ENCODE measurements at regions not wholly inside any gene's neighbourhood (a gene's known extent, or its start where the extent isn't known, plus 50 kb on each side); places are given as distances from the start of the nearest gene placed in this dataset.

- no peak for ATAC-seq
- BruUV-seq (replicated peaks), result no TSS peak
- Histone ChIP-seq H3K27me3 (ENCODE audit: control insufficient read depth in 2 of 2, insufficient read depth in 2 of 2, low read length in 2 of 2) (no peaks in the 10 kb centered on the region), H3K9me1 (ENCODE audit: control insufficient read depth, insufficient read depth, low read length) (no peaks in the 10 kb centered on the region), H2AFZ (ENCODE audit: low read depth, low read length) (no peak overlapping the region), H3K79me2 (ENCODE audit: control insufficient read depth, insufficient read depth, low read length) (no peaks in the 10 kb centered on the region), H3K9ac (ENCODE audit: insufficient read depth in 1 of 2, low read depth in 2 of 2, low read length in 2 of 2) (no peak overlapping the region), H4K20me1 (replicated peaks; ENCODE audit: control insufficient read depth, insufficient read depth, low read length) (no peaks in the 10 kb centered on the region), H3K4me1 (replicated peaks in 1 of 2; ENCODE audit: control insufficient read depth in 2 of 2, insufficient read depth in 2 of 2, low read length in 2 of 2) (no peaks in the 10 kb centered on the region), H3K36me3 (ENCODE audit: control insufficient read depth, insufficient read depth, low read length) (no peaks in the 10 kb centered on the region), H3K27ac (ENCODE audit: extremely low read depth, low read depth, low read length) (no peak overlapping the region), H3K4me3 (no peak overlapping the region), H3K9me3 (replicated peaks; ENCODE audit: control insufficient read depth, insufficient read depth, low read depth, low read length) (no peaks in the 10 kb centered on the region), H3K4me2 (ENCODE audit: insufficient read depth, low read length) (no peak overlapping the region)
- WGBS (ENCODE audit: insufficient coverage, low coverage, missing lambda C conversion rate), result 0% methylated on average over 3 of the region's 3 CpGs
- intact Hi-C loops (cut with micrococcal nuclease), result no loop called here
- FAIRE-seq, result no peak
- ChIA-PET CTCF (ENCODE audit: low intra/inter-chr PET ratio) (no interaction called here), POLR2A (no interaction called here)
- in situ Hi-C loops (cut with MboI), result no loop called here
- TF ChIP-seq, protein P1, sequence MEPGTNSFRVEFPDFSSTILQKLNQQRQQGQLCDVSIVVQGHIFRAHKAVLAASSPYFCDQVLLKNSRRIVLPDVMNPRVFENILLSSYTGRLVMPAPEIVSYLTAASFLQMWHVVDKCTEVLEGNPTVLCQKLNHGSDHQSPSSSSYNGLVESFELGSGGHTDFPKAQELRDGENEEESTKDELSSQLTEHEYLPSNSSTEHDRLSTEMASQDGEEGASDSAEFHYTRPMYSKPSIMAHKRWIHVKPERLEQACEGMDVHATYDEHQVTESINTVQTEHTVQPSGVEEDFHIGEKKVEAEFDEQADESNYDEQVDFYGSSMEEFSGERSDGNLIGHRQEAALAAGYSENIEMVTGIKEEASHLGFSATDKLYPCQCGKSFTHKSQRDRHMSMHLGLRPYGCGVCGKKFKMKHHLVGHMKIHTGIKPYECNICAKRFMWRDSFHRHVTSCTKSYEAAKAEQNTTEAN (CRISPR knock-in tag; IDR thresholded peaks at IDR 0.05), result no peak
- TF ChIP-seq, protein P2, sequence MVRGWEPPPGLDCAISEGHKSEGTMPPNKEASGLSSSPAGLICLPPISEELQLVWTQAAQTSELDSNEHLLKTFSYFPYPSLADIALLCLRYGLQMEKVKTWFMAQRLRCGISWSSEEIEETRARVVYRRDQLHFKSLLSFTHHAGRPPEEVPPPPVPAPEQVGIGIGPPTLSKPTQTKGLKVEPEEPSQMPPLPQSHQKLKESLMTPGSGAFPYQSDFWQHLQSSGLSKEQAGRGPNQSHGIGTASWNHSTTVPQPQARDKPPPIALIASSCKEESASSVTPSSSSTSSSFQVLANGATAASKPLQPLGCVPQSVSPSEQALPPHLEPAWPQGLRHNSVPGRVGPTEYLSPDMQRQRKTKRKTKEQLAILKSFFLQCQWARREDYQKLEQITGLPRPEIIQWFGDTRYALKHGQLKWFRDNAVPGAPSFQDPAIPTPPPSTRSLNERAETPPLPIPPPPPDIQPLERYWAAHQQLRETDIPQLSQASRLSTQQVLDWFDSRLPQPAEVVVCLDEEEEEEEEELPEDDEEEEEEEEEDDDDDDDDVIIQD (CRISPR knock-in tag; IDR thresholded peaks at IDR 0.05), result no peak
- TF ChIP-seq THRA (IDR thresholded peaks at IDR 0.05) (no peak), FIP1L1 (IDR thresholded peaks at IDR 0.05; ENCODE audit: low read depth, low read length, poor library complexity, severe bottlenecking) (no peak), ZNF507 (tag; conservative IDR thresholded peaks at IDR 0.05) (no peak), SIN3B (IDR thresholded peaks at IDR 0.05; ENCODE audit: low read depth) (no peak), TBP (optimal IDR thresholded peaks at IDR 0.05; ENCODE audit: low read depth, low read length) (no peak), ZNF408 (CRISPR knock-in tag; IDR thresholded peaks at IDR 0.05; ENCODE audit: low read depth) (no peak), ZNF316 (IDR thresholded peaks at IDR 0.05) (no peak), KLF6 (CRISPR knock-in tag; IDR thresholded peaks at IDR 0.05; ENCODE audit: borderline replicate concordance) (no peak)
- DNase-seq (ENCODE audit: extremely low read depth in 1 of 4, low spot score in 3 of 4), result no peak
Observed at GRCh38 chr9:18074041-18074440, 399.9 kb upstream of the ADAMTSL1 start.

Measured in K562 (cell line).